Astrocyte (in vitro differentiated cells and primary cell): ENCODE measurements at regions not wholly inside any gene's neighbourhood (a gene's known extent, or its start where the extent isn't known, plus 50 kb on each side); places are given as distances from the start of the nearest gene placed in this dataset.
A peak's percentile ranks its signal among the peaks of the same experiment; 100 is the strongest.

Source experiments
- DNase-seq: peaks from one replicate; pipeline ENCODE4 v3.0.0-alpha.2; 2010; ENCODE audit warnings: low read depth
- FAIRE-seq: peaks from 2 replicates; lab custom pipeline; 2011; peaks lifted over from hg19 to GRCh38; lab: Jason Lieb, UNC
- H2AFZ ChIP-seq: 2 replicates; pipeline ENCODE4 v1.6.0; 2012; ENCODE audit warnings: low read depth, low read length, inconsistent platforms
- H3K27ac ChIP-seq: 2 replicates; pipeline ENCODE4 v1.5.1; 2011; ENCODE audit warnings: low read depth, low read length, inconsistent platforms
- H3K27me3 ChIP-seq: 2 replicates; pipeline ENCODE4 v1.6.0; 2011; ENCODE audit warnings: low read length, inconsistent platforms; ENCODE audit not compliant: insufficient read depth
- H3K36me3 ChIP-seq: 2 replicates; pipeline ENCODE4 v1.5.1; 2011; ENCODE audit warnings: low read length, inconsistent platforms; ENCODE audit not compliant: insufficient read depth
- H3K4me1 ChIP-seq: 2 replicates; pipeline ENCODE4 v1.5.1; 2011; ENCODE audit warnings: low read length, inconsistent platforms; ENCODE audit not compliant: insufficient read depth
- H3K4me2 ChIP-seq: 2 replicates; pipeline ENCODE4 v1.6.0; 2012; ENCODE audit warnings: low read length, inconsistent platforms
- H3K4me3 ChIP-seq: 2 replicates; pipeline ENCODE4 v1.5.1; 2011; ENCODE audit warnings: low read depth, mild to moderate bottlenecking, low read length, inconsistent platforms; ENCODE audit not compliant: insufficient read depth
- H3K79me2 ChIP-seq: 2 replicates; pipeline ENCODE4 v1.6.0; 2012; ENCODE audit warnings: mild to moderate bottlenecking, low read length, inconsistent platforms; ENCODE audit not compliant: insufficient read depth
- H3K9ac ChIP-seq: 2 replicates; pipeline ENCODE4 v1.6.0; 2012; ENCODE audit warnings: mild to moderate bottlenecking, low read length, inconsistent platforms
- H3K9me3 ChIP-seq: 2 replicates; pipeline ENCODE4 v1.5.1; 2012; ENCODE audit warnings: low read depth, mild to moderate bottlenecking, low read length, inconsistent platforms; ENCODE audit not compliant: insufficient read depth
- H4K20me1 ChIP-seq: 2 replicates; pipeline ENCODE4 v1.6.0; 2012; ENCODE audit warnings: low read length, inconsistent platforms; ENCODE audit not compliant: insufficient read depth
- H3K27ac Mint-ChIP-seq: one replicate; pipeline ENCODE4 v1.8.0; 2021; ENCODE audit warnings: mild to moderate bottlenecking, mixed read lengths; ENCODE audit not compliant: unreplicated experiment
- H3K27me3 Mint-ChIP-seq: one replicate; pipeline ENCODE4 v1.8.0; 2021; ENCODE audit warnings: low read depth, mixed read lengths; ENCODE audit not compliant: unreplicated experiment
- H3K36me3 Mint-ChIP-seq: one replicate; pipeline ENCODE4 v1.8.0; 2021; ENCODE audit warnings: low read depth, mixed read lengths; ENCODE audit not compliant: unreplicated experiment
- H3K4me1 Mint-ChIP-seq: one replicate; pipeline ENCODE4 v1.8.0; 2021; ENCODE audit warnings: low read depth, mixed read lengths; ENCODE audit not compliant: unreplicated experiment
- H3K4me3 Mint-ChIP-seq: one replicate; pipeline ENCODE4 v1.8.0; 2021; ENCODE audit warnings: mild to moderate bottlenecking, moderate library complexity, mixed read lengths; ENCODE audit not compliant: unreplicated experiment
- H3K9me3 Mint-ChIP-seq: one replicate; pipeline ENCODE4 v1.8.0; 2021; ENCODE audit warnings: mild to moderate bottlenecking, mixed read lengths; ENCODE audit not compliant: unreplicated experiment
- EZH2 ChIP-seq: IDR thresholded peaks from 2 replicates; pipeline ENCODE4 v1.6.1; 2012; ENCODE audit warnings: mild to moderate bottlenecking, low read length, inconsistent platforms; ENCODE audit not compliant: insufficient read depth
- TF ChIP-seq, protein P1 (sequence below): IDR thresholded peaks from 2 replicates; pipeline ENCODE4 v1.5.1; 2011; ENCODE audit warnings: low read depth, mild to moderate bottlenecking, inconsistent platforms, low read length, moderate library complexity; ENCODE audit not compliant: insufficient read depth

- Mint-ChIP-seq H3K36me3 (no peaks in the 10 kb centered on the region), H3K4me3 (no peak overlapping the region), H3K27me3 (no peaks in the 10 kb centered on the region), H3K9me3 (no peaks in the 10 kb centered on the region), H3K27ac (no peak overlapping the region), H3K4me1 (peaks cover 1% of the 10 kb centered on the region)
- Histone ChIP-seq H3K36me3 (no peaks in the 10 kb centered on the region), H4K20me1 (no peaks in the 10 kb centered on the region), H3K4me3 (no peak overlapping the region), H3K79me2 (no peaks in the 10 kb centered on the region), H2AFZ (no peak overlapping the region), H3K27ac (no peak overlapping the region), H3K9ac (no peak overlapping the region), H3K4me2 (no peak overlapping the region), H3K9me3 (no peaks in the 10 kb centered on the region), H3K27me3 (no peaks in the 10 kb centered on the region), H3K4me1 (no peaks in the 10 kb centered on the region)
- FAIRE-seq (no peak), DNase-seq (no peak)
- TF ChIP-seq, protein P1, sequence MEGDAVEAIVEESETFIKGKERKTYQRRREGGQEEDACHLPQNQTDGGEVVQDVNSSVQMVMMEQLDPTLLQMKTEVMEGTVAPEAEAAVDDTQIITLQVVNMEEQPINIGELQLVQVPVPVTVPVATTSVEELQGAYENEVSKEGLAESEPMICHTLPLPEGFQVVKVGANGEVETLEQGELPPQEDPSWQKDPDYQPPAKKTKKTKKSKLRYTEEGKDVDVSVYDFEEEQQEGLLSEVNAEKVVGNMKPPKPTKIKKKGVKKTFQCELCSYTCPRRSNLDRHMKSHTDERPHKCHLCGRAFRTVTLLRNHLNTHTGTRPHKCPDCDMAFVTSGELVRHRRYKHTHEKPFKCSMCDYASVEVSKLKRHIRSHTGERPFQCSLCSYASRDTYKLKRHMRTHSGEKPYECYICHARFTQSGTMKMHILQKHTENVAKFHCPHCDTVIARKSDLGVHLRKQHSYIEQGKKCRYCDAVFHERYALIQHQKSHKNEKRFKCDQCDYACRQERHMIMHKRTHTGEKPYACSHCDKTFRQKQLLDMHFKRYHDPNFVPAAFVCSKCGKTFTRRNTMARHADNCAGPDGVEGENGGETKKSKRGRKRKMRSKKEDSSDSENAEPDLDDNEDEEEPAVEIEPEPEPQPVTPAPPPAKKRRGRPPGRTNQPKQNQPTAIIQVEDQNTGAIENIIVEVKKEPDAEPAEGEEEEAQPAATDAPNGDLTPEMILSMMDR, result no peak
- no peak for TF ChIP-seq EZH2
Measured at GRCh38 chrX:25166546-25166945, 150.8 kb upstream of the ARX start.

DNA sequence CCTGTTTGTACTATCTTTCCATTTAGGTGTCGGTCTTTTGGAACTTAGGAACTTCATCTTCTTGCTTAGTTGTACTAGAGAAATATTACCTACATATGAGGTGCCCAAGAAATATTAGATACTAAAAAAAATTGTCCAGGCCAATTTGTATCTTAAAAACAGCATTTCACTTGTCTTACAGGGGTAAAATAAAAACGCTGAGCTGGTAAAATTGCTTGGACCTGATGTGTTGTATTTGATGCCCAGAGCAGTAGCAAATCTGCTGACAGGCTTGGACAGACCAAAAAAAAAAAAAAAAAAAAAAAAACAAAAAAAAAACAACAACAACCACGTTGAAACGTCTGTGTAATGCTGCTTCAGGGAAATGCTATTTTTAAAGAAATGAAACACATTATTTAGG, 150.4 kb upstream of the ARX start:
- peak; percentile 45 for FAIRE-seq
- H3K4me3 ChIP-seq, result no peak overlapping the region
- H3K27me3 ChIP-seq, result no peaks in the 10 kb centered on the region
- no peaks in the 10 kb centered on the region for H3K4me1 ChIP-seq
- H3K9me3 Mint-ChIP-seq, result no peaks in the 10 kb centered on the region
- H3K4me2 ChIP-seq, result no peak overlapping the region
- H3K4me3 Mint-ChIP-seq, result no peak overlapping the region
- no peak overlapping the region for H2AFZ ChIP-seq
- H3K36me3 ChIP-seq, result no peaks in the 10 kb centered on the region
- H4K20me1 ChIP-seq, result no peaks in the 10 kb centered on the region
- no peak overlapping the region for H3K27ac ChIP-seq
- H3K9ac ChIP-seq, result no peak overlapping the region
- no peak for TF ChIP-seq EZH2
- TF ChIP-seq, protein P1, result no peak
- no peak overlapping the region for H3K27ac Mint-ChIP-seq
- no peaks in the 10 kb centered on the region for H3K79me2 ChIP-seq
- no peaks in the 10 kb centered on the region for H3K36me3 Mint-ChIP-seq
- H3K4me1 Mint-ChIP-seq, result peaks cover 1% of the 10 kb centered on the region
- DNase-seq, result no peak
- no peaks in the 10 kb centered on the region for H3K27me3 Mint-ChIP-seq
- no peaks in the 10 kb centered on the region for H3K9me3 ChIP-seq

- Mint-ChIP-seq H3K27ac (no peak overlapping the region), H3K27me3 (no peaks in the 10 kb centered on the region), H3K4me3 (no peak overlapping the region), H3K36me3 (no peaks in the 10 kb centered on the region), H3K9me3 (no peaks in the 10 kb centered on the region), H3K4me1 (peaks cover 12% of the 10 kb centered on the region)
- Histone ChIP-seq H3K4me1 (peaks cover 2% of the 10 kb centered on the region), H3K9me3 (no peaks in the 10 kb centered on the region), H4K20me1 (no peaks in the 10 kb centered on the region), H3K4me2 (no peak overlapping the region), H2AFZ (no peak overlapping the region), H3K27me3 (no peaks in the 10 kb centered on the region), H3K79me2 (no peaks in the 10 kb centered on the region), H3K36me3 (no peaks in the 10 kb centered on the region), H3K27ac (no peak overlapping the region), H3K4me3 (no peak overlapping the region), H3K9ac (no peak overlapping the region)
- DNase-seq, result peak; percentile 55
- FAIRE-seq, result peak; percentile 96
- no peak for TF ChIP-seq EZH2
- TF ChIP-seq, protein P1, result no peak
Measured at GRCh38 chrX:25158635-25159034, 142.9 kb upstream of the ARX start.
